T-helper 17 cell (primary cell): ENCODE measurements at regions not wholly inside any gene's neighbourhood (a gene's known extent, or its start where the extent isn't known, plus 50 kb on each side); places are given as distances from the start of the nearest gene placed in this dataset.

Experiments used
- ATAC-seq: fragments of 150-1000 bp; cut with Tn5 transposase; 2 replicates; pipeline ENCODE4 v1.10.0; 2021; ENCODE audit warnings: mild to moderate bottlenecking, moderate library complexity
- DNase-seq, 3 donors: peaks; one replicate each; pipeline versions ENCODE4 v3.0.0 to v3.0.0-alpha.2; 2020 to 2021
- H3K9me3 ChIP-seq: one replicate; pipeline ENCODE4 v1.7.0; 2013; ENCODE audit warnings: low read length, mild to moderate bottlenecking; ENCODE audit not compliant: control insufficient read depth, poor library complexity, severe bottlenecking
- H3K27ac Mint-ChIP-seq: one replicate; pipeline ENCODE4 v1.8.0; 2022; ENCODE audit warnings: mild to moderate bottlenecking, moderate library complexity, mixed read lengths
- H3K27me3 Mint-ChIP-seq: one replicate; pipeline ENCODE4 v1.8.0; 2022; ENCODE audit warnings: mixed read lengths
- H3K36me3 Mint-ChIP-seq: one replicate; pipeline ENCODE4 v1.8.0; 2022; ENCODE audit warnings: low read depth, mixed read lengths
- H3K4me1 Mint-ChIP-seq: one replicate; pipeline ENCODE4 v1.8.0; 2022; ENCODE audit warnings: mild to moderate bottlenecking, mixed read lengths
- H3K4me3 Mint-ChIP-seq: one replicate; pipeline ENCODE4 v1.8.0; 2022; ENCODE audit warnings: mild to moderate bottlenecking, moderate library complexity, mixed read lengths

GRCh38 chr14:83120187-83120586 lies 1586.5 kb upstream of the SEL1L start:
- H3K27ac Mint-ChIP-seq, result no peak overlapping the region
- H3K27me3 Mint-ChIP-seq, result no peaks in the 10 kb centered on the region
- no peaks in the 10 kb centered on the region for H3K9me3 ChIP-seq
- no peaks in the 10 kb centered on the region for H3K4me1 Mint-ChIP-seq
- no peak overlapping the region for H3K4me3 Mint-ChIP-seq
- DNase-seq, result no peak
- no peak for ATAC-seq
- H3K36me3 Mint-ChIP-seq, result no peaks in the 10 kb centered on the region

GRCh38 chr14:83126076-83126475 lies 1592.4 kb upstream of the SEL1L start:
- DNase-seq (no peak), ATAC-seq (no peak)
- no peak overlapping the region for H3K27ac Mint-ChIP-seq
- no peak overlapping the region for H3K4me3 Mint-ChIP-seq
- no peaks in the 10 kb centered on the region for H3K4me1 Mint-ChIP-seq
- no peaks in the 10 kb centered on the region for H3K27me3 Mint-ChIP-seq
- H3K9me3 ChIP-seq, result no peaks in the 10 kb centered on the region
- no peaks in the 10 kb centered on the region for H3K36me3 Mint-ChIP-seq

GRCh38 chr14:83128783-83129182 lies 1595.1 kb upstream of the SEL1L start:
- Mint-ChIP-seq H3K36me3 (no peaks in the 10 kb centered on the region), H3K4me1 (no peaks in the 10 kb centered on the region), H3K27ac (no peak overlapping the region), H3K4me3 (no peak overlapping the region), H3K27me3 (no peaks in the 10 kb centered on the region)
- DNase-seq (no peak), ATAC-seq (no peak)
- no peaks in the 10 kb centered on the region for H3K9me3 ChIP-seq

- Mint-ChIP-seq H3K36me3 (no peaks in the 10 kb centered on the region), H3K27ac (no peak overlapping the region), H3K4me3 (no peak overlapping the region), H3K27me3 (no peaks in the 10 kb centered on the region), H3K4me1 (no peaks in the 10 kb centered on the region)
- ATAC-seq (no peak), DNase-seq (no peak)
- H3K9me3 ChIP-seq, result peaks cover 2% of the 10 kb centered on the region
These were observed 1595.8 kb upstream of the SEL1L start for GRCh38 chr14:83129496-83129895.

DNA sequence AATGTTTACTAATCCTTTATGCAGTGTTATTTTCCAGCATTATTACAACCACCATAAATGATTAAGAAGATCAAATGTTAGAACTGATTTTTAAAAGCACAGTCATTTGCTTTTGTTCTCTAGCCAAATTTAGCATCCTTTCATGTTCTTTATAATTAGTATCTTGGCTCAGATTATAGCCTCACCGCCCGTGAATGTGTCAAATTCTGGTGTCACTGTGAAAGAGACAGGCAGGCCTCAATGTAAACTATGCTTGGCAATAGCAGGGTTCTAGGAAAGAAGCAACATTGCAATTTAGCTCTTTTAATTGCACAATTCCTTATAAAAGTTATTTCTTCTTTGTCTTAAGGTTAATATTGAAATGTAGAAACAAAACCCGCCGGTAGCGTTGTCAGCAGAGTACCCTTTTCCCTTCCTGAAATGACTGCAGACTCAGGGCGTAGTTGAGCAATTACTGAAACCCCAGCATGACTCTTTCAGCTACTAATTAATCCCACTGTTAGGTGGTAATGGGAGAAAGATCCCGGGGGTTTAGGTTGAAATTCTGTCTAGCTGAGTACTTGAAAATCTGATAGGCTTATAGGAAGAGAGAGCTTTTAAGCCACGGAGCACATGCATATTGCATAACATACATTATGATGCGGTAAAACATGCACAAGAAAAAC lies 1600.5 kb upstream of the SEL1L start:
- peaks cover 2% of the 10 kb centered on the region for H3K9me3 ChIP-seq
- Mint-ChIP-seq H3K27me3 (no peaks in the 10 kb centered on the region), H3K4me3 (no peak overlapping the region), H3K36me3 (no peaks in the 10 kb centered on the region), H3K4me1 (no peaks in the 10 kb centered on the region), H3K27ac (no peak overlapping the region)
- DNase-seq (no peak), ATAC-seq (no peak)

GRCh38 chr14:83140756-83141155 lies 1607.1 kb upstream of the SEL1L start:
- H3K27ac Mint-ChIP-seq, result no peak overlapping the region
- no peaks in the 10 kb centered on the region for H3K9me3 ChIP-seq
- no peaks in the 10 kb centered on the region for H3K36me3 Mint-ChIP-seq
- DNase-seq (no peak), ATAC-seq (no peak)
- no peak overlapping the region for H3K4me3 Mint-ChIP-seq
- no peaks in the 10 kb centered on the region for H3K4me1 Mint-ChIP-seq
- no peaks in the 10 kb centered on the region for H3K27me3 Mint-ChIP-seq

DNA sequence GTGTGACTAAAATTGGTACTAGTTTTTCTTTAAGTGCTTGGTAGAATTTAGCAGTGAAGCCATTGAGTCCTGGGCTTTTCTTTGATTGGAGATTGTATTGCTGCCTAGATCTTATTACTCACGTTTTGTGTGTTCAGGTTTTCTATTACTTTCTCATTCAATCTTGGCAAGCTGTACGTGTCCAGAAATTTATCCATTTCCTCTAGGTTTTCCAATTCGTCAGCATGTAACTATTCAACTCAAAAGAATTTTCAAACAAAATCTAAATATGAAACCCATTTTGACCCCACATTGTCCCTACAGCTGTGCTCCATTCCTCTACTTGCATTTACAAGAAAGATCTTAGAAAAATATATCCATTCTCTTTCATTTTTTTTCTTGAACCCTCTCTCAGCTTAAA lies 1613.4 kb upstream of the SEL1L start:
- Mint-ChIP-seq H3K4me1 (no peaks in the 10 kb centered on the region), H3K4me3 (no peak overlapping the region), H3K36me3 (no peaks in the 10 kb centered on the region), H3K27ac (no peak overlapping the region), H3K27me3 (no peaks in the 10 kb centered on the region)
- ATAC-seq (no peak), DNase-seq (no peak)
- peaks cover 2% of the 10 kb centered on the region for H3K9me3 ChIP-seq

GRCh38 chr14:83151571-83151970 lies 1617.9 kb upstream of the SEL1L start:
- no peaks in the 10 kb centered on the region for H3K36me3 Mint-ChIP-seq
- no peak overlapping the region for H3K27ac Mint-ChIP-seq
- H3K9me3 ChIP-seq, result peaks cover 2% of the 10 kb centered on the region
- no peak for ATAC-seq
- no peaks in the 10 kb centered on the region for H3K4me1 Mint-ChIP-seq
- no peaks in the 10 kb centered on the region for H3K27me3 Mint-ChIP-seq
- no peak overlapping the region for H3K4me3 Mint-ChIP-seq
- DNase-seq, result no peak

DNA sequence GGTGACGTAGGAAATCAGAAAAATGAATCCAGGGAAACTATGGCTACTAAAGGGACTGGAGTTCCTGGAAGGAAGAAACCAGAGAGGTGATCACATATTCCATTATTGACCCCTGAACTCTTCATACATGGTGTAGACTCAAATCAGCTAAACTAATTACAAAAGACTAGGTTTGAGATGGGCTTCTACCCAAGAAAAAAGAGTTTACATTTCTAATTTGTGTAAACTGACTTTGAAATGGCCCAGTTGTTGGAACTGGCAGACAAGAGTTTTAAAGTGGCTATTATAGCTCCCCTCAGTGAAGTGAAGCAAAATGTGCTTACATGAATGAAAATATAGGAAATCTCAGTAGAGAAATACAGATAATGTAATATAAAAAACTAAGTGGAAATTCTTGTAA lies 1619.4 kb upstream of the SEL1L start:
- ATAC-seq (no peak), DNase-seq (no peak)
- Mint-ChIP-seq H3K27me3 (no peaks in the 10 kb centered on the region), H3K27ac (no peak overlapping the region), H3K4me3 (no peak overlapping the region), H3K36me3 (no peaks in the 10 kb centered on the region), H3K4me1 (no peaks in the 10 kb centered on the region)
- no peaks in the 10 kb centered on the region for H3K9me3 ChIP-seq

GRCh38 chr14:83162361-83162929 lies 1628.8 kb upstream of the SEL1L start:
- no peaks in the 10 kb centered on the region for H3K4me1 Mint-ChIP-seq
- no peaks in the 10 kb centered on the region for H3K27me3 Mint-ChIP-seq
- no peak overlapping the region for H3K4me3 Mint-ChIP-seq
- ATAC-seq (no peak), DNase-seq (no peak)
- no peaks in the 10 kb centered on the region for H3K36me3 Mint-ChIP-seq
- H3K9me3 ChIP-seq, result no peaks in the 10 kb centered on the region
- H3K27ac Mint-ChIP-seq, result no peak overlapping the region

- no peak overlapping the region for H3K4me3 Mint-ChIP-seq
- H3K27ac Mint-ChIP-seq, result no peak overlapping the region
- no peaks in the 10 kb centered on the region for H3K36me3 Mint-ChIP-seq
These were observed 1629.4 kb upstream of the SEL1L start for GRCh38 chr14:83163016-83163415.

GRCh38 chr14:83164016-83164415 lies 1630.4 kb upstream of the SEL1L start:
- ATAC-seq, result no peak

More at GRCh38 chr14:83163016-83163415, 1629.4 kb upstream of the SEL1L start:
- no peak for DNase-seq
- Mint-ChIP-seq H3K27me3 (no peaks in the 10 kb centered on the region), H3K4me1 (no peaks in the 10 kb centered on the region)
- no peaks in the 10 kb centered on the region for H3K9me3 ChIP-seq
- no peak for ATAC-seq

DNA sequence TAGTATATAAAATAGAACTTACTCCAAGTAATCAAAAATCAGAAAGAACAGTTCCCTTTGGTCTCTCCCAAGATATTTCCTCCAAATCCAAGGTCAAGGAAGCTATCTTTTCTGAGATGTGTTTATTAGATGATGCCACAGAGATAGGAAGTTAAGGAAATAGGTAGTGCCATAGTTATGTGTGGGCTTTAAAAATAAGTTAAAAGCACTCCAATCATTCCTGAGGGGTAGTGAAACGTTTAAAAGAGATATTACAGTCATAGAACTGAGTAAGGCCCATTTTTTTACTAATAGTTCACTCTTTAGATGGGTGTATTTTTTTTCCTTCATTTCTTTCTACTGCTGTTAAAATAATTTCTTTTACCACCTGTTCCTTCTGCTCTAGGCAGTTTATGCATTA lies 1630.9 kb upstream of the SEL1L start:
- ATAC-seq (no peak), DNase-seq (no peak)
- Mint-ChIP-seq H3K36me3 (no peaks in the 10 kb centered on the region), H3K4me3 (no peak overlapping the region), H3K4me1 (no peaks in the 10 kb centered on the region), H3K27me3 (no peaks in the 10 kb centered on the region), H3K27ac (no peak overlapping the region)
- no peaks in the 10 kb centered on the region for H3K9me3 ChIP-seq

More at GRCh38 chr14:83164016-83164415, 1630.4 kb upstream of the SEL1L start:
- H3K4me1 Mint-ChIP-seq, result no peaks in the 10 kb centered on the region
- no peak overlapping the region for H3K4me3 Mint-ChIP-seq
- DNase-seq, result no peak
- no peaks in the 10 kb centered on the region for H3K9me3 ChIP-seq
- H3K36me3 Mint-ChIP-seq, result no peaks in the 10 kb centered on the region
- no peak overlapping the region for H3K27ac Mint-ChIP-seq
- H3K27me3 Mint-ChIP-seq, result no peaks in the 10 kb centered on the region

DNA sequence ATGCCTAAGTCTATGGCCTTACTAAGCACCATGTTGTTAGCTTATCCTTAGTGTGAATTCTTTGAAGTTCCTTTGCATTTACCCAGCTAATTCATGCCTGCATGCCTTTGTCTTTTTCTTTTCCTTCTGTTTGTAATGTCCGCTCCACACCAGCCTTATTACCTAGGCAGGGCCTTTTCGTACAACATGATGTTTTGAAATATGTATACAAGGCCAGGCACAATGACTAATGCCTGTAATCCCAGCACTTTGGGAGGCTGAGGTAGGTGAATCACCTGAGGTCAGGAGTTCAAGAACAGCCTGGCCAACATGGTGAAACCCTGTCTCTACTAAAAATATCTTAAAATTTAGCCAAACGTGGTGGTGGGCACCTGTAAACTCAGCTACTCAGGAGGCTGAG lies 1636.5 kb upstream of the SEL1L start:
- Mint-ChIP-seq H3K4me1 (no peaks in the 10 kb centered on the region), H3K27ac (no peak overlapping the region), H3K36me3 (no peaks in the 10 kb centered on the region), H3K27me3 (no peaks in the 10 kb centered on the region), H3K4me3 (no peak overlapping the region)
- DNase-seq (no peak), ATAC-seq (no peak)
- H3K9me3 ChIP-seq, result peaks cover 3% of the 10 kb centered on the region
